C4-2B (cell line): ENCODE measurements at regions not wholly inside any gene's neighbourhood (a gene's known extent, or its start where the extent isn't known, plus 50 kb on each side); places are given as distances from the start of the nearest gene placed in this dataset.

ENCODE experiments used
- CTCF ChIP-seq: fragments of 450-650 bp; conservative IDR thresholded peaks from 2 replicates; pipeline ENCODE4 v1.5.1; 2017; ENCODE audit warnings: mild to moderate bottlenecking
- ZFX ChIP-seq: fragments of 450-650 bp; IDR thresholded peaks from 2 replicates; pipeline ENCODE4 v1.6.1; 2017

- TF ChIP-seq CTCF = no peak
- TF ChIP-seq ZFX = no peak
These were observed 59.1 kb downstream of the NKX6-1 start for GRCh38 chr4:84439996-84440395.
